Activated naive CD8-positive, alpha-beta T cell (primary cell): ENCODE measurements at regions not wholly inside any gene's neighbourhood (a gene's known extent, or its start where the extent isn't known, plus 50 kb on each side); places are given as distances from the start of the nearest gene placed in this dataset.
"Not testable (repeated sequence)": the region's sequence is repeated elsewhere in the genome, so short reads cannot be mapped to it uniquely, and the experiment has no call there.

Source experiments
- H3K27ac Mint-ChIP-seq: one replicate; pipeline ENCODE4 v1.8.0; 2021; ENCODE audit warnings: mixed read lengths
- H3K27me3 Mint-ChIP-seq: one replicate; pipeline ENCODE4 v1.8.0; 2021; ENCODE audit warnings: mixed read lengths
- H3K36me3 Mint-ChIP-seq: one replicate; pipeline ENCODE4 v1.8.0; 2021; ENCODE audit warnings: mixed read lengths
- H3K4me1 Mint-ChIP-seq: one replicate; pipeline ENCODE4 v1.8.0; 2021; ENCODE audit warnings: low read depth, mixed read lengths
- H3K4me3 Mint-ChIP-seq: one replicate; pipeline ENCODE4 v1.8.0; 2021; ENCODE audit warnings: mild to moderate bottlenecking, mixed read lengths
- H3K9me3 Mint-ChIP-seq: one replicate; pipeline ENCODE4 v1.8.0; 2021; ENCODE audit warnings: low read depth, mixed read lengths

DNA sequence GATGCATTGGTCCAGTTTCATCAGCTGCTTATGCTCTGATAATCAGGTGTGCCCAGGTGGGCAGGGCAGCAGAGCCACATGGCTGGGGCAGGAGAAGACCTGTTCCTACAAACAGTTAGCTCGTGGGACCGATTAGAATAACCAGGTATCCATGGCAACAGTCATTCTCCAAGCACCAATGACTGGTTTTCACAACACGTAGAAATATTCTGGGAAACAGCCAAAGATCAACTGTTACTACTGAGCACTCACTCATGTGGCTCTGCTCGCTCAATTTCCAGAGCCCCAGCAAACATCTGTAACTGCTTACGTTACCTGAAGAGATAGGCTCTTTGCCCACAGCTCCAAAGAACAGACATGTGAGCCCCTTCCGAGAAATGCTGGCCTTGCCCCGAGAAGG is 302.0 kb downstream of the AGTPBP1 start:
- no peak overlapping the region for H3K4me3 Mint-ChIP-seq
- no peaks in the 10 kb centered on the region for H3K36me3 Mint-ChIP-seq
- peaks cover 5% of the 10 kb centered on the region for H3K27me3 Mint-ChIP-seq
- H3K9me3 Mint-ChIP-seq = no peaks in the 10 kb centered on the region
- H3K27ac Mint-ChIP-seq = no peak overlapping the region
- H3K4me1 Mint-ChIP-seq = no peaks in the 10 kb centered on the region

DNA sequence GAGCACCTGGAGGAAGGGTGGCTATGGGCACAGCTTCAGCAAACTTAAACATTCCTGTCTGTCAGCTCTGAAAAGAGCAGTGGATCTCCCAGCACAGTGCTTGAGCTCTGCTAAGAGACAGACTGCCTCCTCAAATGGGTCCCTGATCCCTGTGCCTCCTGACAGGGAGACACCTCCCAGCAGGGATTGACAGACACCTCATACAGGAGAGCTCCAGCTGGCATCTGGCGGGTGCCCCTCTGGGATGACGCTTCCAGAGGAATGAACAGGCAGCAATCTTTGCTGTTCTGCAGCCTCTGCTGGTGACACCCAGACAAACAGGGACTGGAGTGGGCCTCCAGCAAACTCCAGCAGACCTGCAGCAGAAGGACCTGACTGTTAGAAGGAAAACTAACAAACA is 307.8 kb downstream of the AGTPBP1 start:
- H3K4me1 Mint-ChIP-seq = not testable (repeated sequence)

DNA sequence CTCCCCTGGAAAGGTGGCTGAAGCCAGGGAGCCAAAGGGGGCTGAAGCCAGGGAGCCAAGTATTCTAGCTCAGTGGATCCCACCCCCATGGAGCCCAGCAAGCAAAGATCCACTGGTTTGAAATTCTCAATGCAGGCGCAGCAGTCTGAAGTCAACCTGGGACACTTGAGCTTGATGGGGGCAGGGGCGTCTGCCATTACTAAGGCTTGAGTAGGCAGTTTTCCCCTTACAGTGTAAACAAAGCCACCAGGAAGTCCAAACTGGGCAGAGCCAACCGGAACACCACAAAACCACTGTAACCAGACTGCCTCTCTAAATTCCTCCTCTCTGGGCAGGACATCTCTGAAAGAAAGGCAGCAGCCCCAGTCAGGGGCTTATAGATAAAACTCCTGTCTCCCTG is 308.2 kb downstream of the AGTPBP1 start:
- not testable (repeated sequence) for H3K4me3 Mint-ChIP-seq, H3K36me3 Mint-ChIP-seq, H3K4me1 Mint-ChIP-seq, H3K9me3 Mint-ChIP-seq, H3K27ac Mint-ChIP-seq
- H3K27me3 Mint-ChIP-seq = peaks cover 16% of the 10 kb centered on the region

More for the DNA sequence above, 307.8 kb downstream of the AGTPBP1 start:
- not testable (repeated sequence) for H3K4me3 Mint-ChIP-seq, H3K9me3 Mint-ChIP-seq, H3K27ac Mint-ChIP-seq, H3K36me3 Mint-ChIP-seq
- H3K27me3 Mint-ChIP-seq = peaks cover 11% of the 10 kb centered on the region

- Mint-ChIP-seq H3K36me3 (no peaks in the 10 kb centered on the region), H3K4me1 (no peaks in the 10 kb centered on the region), H3K4me3 (no peak overlapping the region), H3K27me3 (peaks cover 21% of the 10 kb centered on the region), H3K9me3 (no peaks in the 10 kb centered on the region), H3K27ac (no peak overlapping the region)
Observed at GRCh38 chr9:85433046-85433445, 308.7 kb downstream of the AGTPBP1 start.

GRCh38 chr9:85432599-85432998 is 309.2 kb downstream of the AGTPBP1 start:
- no peaks in the 10 kb centered on the region for H3K36me3 Mint-ChIP-seq
- no peak overlapping the region for H3K27ac Mint-ChIP-seq
- H3K9me3 Mint-ChIP-seq = no peaks in the 10 kb centered on the region
- no peak overlapping the region for H3K4me3 Mint-ChIP-seq
- no peaks in the 10 kb centered on the region for H3K4me1 Mint-ChIP-seq
- H3K27me3 Mint-ChIP-seq = peaks cover 23% of the 10 kb centered on the region

- no peak overlapping the region for H3K27ac Mint-ChIP-seq
- no peaks in the 10 kb centered on the region for H3K36me3 Mint-ChIP-seq
- peaks cover 30% of the 10 kb centered on the region for H3K27me3 Mint-ChIP-seq
- H3K9me3 Mint-ChIP-seq = no peaks in the 10 kb centered on the region
- H3K4me1 Mint-ChIP-seq = no peaks in the 10 kb centered on the region
- no peak overlapping the region for H3K4me3 Mint-ChIP-seq
Observed at GRCh38 chr9:85431339-85432102, 310.2 kb downstream of the AGTPBP1 start.

DNA sequence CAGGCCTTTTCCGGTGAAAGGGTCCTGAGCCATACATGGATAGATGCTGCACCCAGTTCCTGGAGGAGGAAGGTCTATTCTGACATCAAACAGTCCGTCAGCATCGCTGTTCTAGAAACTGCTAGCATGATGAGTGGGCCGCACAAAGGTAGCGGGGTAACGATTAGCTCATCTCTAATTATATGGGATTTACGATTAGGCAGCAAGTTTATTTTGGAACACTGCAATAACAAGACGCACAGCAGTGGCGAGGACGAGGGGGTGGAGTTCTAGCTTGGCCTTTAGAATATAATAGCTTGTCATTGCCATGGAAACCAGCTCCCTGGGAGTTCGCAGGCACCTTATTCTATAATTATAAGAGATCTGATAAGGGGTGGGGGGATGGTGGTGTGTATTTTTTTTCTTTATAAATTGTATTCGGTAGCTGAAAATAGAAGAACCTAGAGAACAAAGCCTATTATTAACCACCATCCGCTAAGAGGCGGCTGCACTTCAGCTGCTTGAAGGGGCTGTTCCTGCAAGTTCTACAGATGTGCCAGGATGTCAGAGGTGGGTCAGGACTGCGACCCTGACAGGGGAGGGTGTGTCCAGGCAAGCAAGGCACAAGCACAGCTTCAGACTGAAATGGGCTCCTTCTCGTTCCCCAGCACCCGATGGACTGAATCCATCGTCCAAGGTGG is 311.0 kb downstream of the AGTPBP1 start:
- peaks cover 32% of the 10 kb centered on the region for H3K27me3 Mint-ChIP-seq
- no peaks in the 10 kb centered on the region for H3K36me3 Mint-ChIP-seq

DNA sequence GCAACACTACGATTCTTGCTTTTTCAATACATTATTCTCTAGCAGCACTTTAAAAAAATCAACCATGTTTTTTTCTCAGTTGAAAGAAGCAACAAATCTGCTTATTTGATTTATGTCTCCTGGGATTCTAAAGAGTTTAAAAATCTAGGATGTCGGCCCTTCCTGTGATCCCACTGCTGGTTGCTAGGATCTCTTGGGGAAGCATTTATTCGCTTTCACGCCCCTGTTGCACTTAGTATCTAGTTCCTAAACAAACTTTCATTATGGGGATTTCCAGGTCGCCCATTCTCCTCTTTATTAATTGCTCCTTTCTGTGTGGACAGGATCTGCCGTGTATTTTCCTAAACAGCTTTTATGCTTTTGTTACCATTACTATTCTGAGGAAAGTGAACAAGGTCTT is 313.5 kb downstream of the AGTPBP1 start:
- Mint-ChIP-seq H3K36me3 (no peaks in the 10 kb centered on the region), H3K27ac (no peak overlapping the region), H3K9me3 (no peaks in the 10 kb centered on the region), H3K4me3 (no peak overlapping the region), H3K4me1 (peaks cover 1% of the 10 kb centered on the region), H3K27me3 (peaks cover 29% of the 10 kb centered on the region)

More for the DNA sequence above, 311.0 kb downstream of the AGTPBP1 start:
- Mint-ChIP-seq H3K9me3 (no peaks in the 10 kb centered on the region), H3K4me3 (no peak overlapping the region), H3K4me1 (no peaks in the 10 kb centered on the region), H3K27ac (no peak overlapping the region)

DNA sequence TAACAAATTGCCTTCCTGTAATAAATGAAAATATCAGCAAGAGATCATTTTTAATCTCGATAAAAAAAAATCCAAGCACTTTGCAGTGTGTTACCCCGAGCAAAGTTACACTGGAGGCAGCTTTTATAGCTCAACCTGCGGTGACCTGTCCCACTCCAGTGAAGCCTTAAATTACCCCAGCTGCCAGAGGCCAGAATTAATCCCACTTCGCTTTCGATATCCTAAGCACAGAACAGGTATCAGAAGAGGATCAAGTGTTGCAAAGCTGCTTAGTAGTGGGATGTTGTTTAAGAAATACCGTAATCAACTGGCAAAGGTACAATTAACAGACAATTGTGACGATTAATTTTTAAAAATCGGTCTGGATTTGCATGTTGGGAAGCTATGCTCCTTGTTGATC is 314.0 kb downstream of the AGTPBP1 start:
- H3K27me3 Mint-ChIP-seq = peaks cover 29% of the 10 kb centered on the region
- no peaks in the 10 kb centered on the region for H3K9me3 Mint-ChIP-seq
- H3K36me3 Mint-ChIP-seq = no peaks in the 10 kb centered on the region
- peaks cover 1% of the 10 kb centered on the region for H3K4me1 Mint-ChIP-seq
- H3K27ac Mint-ChIP-seq = no peak overlapping the region
- no peak overlapping the region for H3K4me3 Mint-ChIP-seq

GRCh38 chr9:85425153-85425611 is 316.6 kb downstream of the AGTPBP1 start:
- no peaks in the 10 kb centered on the region for H3K36me3 Mint-ChIP-seq
- H3K9me3 Mint-ChIP-seq = no peaks in the 10 kb centered on the region
- H3K27ac Mint-ChIP-seq = no peak overlapping the region
- H3K4me3 Mint-ChIP-seq = no peak overlapping the region
- peaks cover 26% of the 10 kb centered on the region for H3K27me3 Mint-ChIP-seq
- H3K4me1 Mint-ChIP-seq = peaks cover 1% of the 10 kb centered on the region

DNA sequence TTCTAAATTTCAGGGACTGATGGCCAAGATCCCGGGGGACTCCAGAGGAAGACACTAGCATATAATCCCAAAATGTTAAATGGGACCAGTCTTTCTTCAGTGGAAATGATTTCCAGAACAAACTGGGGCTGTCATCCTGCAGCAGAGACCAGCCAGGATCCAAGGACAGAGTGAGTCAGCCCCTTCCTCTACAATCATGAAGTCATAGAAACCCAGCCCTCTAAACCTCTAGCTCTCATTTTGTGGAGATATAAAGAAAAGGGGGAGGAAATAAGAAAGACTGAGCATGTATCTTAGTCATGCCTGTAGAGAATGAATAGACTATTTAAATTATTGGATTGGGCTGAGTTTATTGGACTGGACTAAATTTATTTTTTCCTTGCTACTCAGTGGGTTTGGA is 318.3 kb downstream of the AGTPBP1 start:
- no peaks in the 10 kb centered on the region for H3K9me3 Mint-ChIP-seq

DNA sequence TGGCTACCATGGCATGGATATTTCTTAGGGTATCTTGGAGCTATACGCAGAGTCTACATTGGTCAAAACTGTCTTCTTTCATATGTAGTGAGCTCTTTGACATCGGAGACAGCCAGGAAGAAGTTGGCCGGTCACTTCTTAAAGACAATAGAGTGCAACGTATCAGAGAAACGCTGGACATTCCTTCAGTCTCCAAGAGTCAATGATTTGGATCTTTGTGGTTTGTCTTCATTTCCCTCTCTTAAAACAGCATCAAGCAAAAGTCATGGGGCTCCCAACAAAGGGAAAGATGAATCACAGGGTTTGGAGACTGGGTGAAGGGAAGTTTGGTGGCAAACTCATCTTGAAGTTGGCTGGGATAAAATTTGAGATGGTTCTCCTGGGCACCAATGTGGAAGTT is 320.1 kb downstream of the AGTPBP1 start:
- H3K9me3 Mint-ChIP-seq = no peaks in the 10 kb centered on the region
- H3K27ac Mint-ChIP-seq = no peak overlapping the region
- peaks cover 7% of the 10 kb centered on the region for H3K27me3 Mint-ChIP-seq
- no peak overlapping the region for H3K4me3 Mint-ChIP-seq
- H3K4me1 Mint-ChIP-seq = peaks cover 1% of the 10 kb centered on the region
- H3K36me3 Mint-ChIP-seq = no peaks in the 10 kb centered on the region

More for the DNA sequence above, 318.3 kb downstream of the AGTPBP1 start:
- H3K4me1 Mint-ChIP-seq = peaks cover 1% of the 10 kb centered on the region
- no peak overlapping the region for H3K27ac Mint-ChIP-seq
- H3K4me3 Mint-ChIP-seq = no peak overlapping the region
- peaks cover 20% of the 10 kb centered on the region for H3K27me3 Mint-ChIP-seq
- no peaks in the 10 kb centered on the region for H3K36me3 Mint-ChIP-seq

- no peaks in the 10 kb centered on the region for H3K9me3 Mint-ChIP-seq
- H3K27me3 Mint-ChIP-seq = peaks cover 3% of the 10 kb centered on the region
- H3K36me3 Mint-ChIP-seq = no peaks in the 10 kb centered on the region
- H3K27ac Mint-ChIP-seq = no peak overlapping the region
- peaks cover 1% of the 10 kb centered on the region for H3K4me1 Mint-ChIP-seq
- no peak overlapping the region for H3K4me3 Mint-ChIP-seq
Observed at GRCh38 chr9:85420750-85421149, 321.0 kb downstream of the AGTPBP1 start.

DNA sequence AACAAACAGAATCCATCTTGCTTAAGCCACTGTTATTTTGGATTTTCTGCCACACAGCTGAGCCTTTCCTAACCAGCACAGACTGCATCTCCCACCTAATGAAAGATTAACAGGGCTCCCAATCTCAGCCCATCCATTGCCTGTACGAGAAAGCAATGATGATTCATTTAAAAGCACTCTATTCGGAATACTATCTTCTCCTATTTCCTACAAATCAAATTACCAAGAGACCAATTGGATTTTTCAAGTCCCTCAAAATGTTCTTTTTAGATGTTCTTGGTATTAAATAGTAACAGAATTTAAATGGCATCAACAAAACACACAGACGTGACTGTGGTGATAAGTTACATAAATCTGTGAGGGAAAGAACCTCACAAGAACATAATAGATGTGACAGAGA is 324.1 kb downstream of the AGTPBP1 start:
- no peaks in the 10 kb centered on the region for H3K27me3 Mint-ChIP-seq
- no peaks in the 10 kb centered on the region for H3K9me3 Mint-ChIP-seq
- H3K36me3 Mint-ChIP-seq = no peaks in the 10 kb centered on the region
- no peaks in the 10 kb centered on the region for H3K4me1 Mint-ChIP-seq
- H3K27ac Mint-ChIP-seq = no peak overlapping the region
- no peak overlapping the region for H3K4me3 Mint-ChIP-seq

DNA sequence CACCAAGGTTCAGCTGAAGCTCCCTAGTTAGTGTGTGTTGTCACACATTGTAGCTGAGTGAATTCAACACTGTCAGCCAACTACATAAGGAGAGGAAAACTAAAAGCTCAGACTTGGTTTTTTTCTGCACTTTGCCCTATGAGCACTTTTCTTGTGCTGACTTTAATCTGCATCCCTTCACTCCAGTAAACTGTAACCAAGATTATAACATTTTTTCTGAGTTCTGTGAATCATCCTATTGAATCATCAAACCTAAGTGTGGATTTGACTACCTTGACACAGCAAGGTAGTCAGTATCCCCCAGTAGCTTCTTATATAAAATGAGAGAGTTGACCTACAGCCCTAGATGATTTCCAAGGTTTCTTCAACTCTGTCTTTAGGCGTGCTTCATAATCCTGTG is 325.0 kb downstream of the AGTPBP1 start:
- no peaks in the 10 kb centered on the region for H3K27me3 Mint-ChIP-seq
- H3K27ac Mint-ChIP-seq = no peak overlapping the region
- no peaks in the 10 kb centered on the region for H3K36me3 Mint-ChIP-seq
- no peaks in the 10 kb centered on the region for H3K9me3 Mint-ChIP-seq
- H3K4me3 Mint-ChIP-seq = no peak overlapping the region
- H3K4me1 Mint-ChIP-seq = no peaks in the 10 kb centered on the region

DNA sequence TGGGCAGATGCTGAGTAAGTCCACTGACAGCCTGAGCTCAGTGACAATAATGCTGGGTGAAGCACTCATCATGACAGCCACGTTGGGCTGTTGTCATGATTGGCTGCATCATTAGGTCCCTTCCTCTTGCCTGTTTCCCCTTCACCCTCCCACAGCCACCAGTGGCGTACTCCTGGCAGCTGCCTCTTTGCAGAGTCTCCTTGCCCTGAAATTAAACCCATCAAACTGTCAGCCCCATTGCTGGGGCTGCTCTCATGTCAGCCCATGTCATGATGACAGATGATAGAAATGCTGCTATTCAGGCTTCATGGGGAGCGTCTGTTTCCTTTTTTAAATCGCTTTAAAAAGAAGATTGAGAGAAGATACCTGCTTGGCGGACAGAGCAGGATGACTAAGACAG is 327.4 kb downstream of the AGTPBP1 start:
- Mint-ChIP-seq H3K27ac (no peak overlapping the region), H3K36me3 (no peaks in the 10 kb centered on the region), H3K4me1 (no peaks in the 10 kb centered on the region), H3K4me3 (no peak overlapping the region), H3K27me3 (no peaks in the 10 kb centered on the region), H3K9me3 (no peaks in the 10 kb centered on the region)
